ENCODE measurements at regions not wholly inside any gene's neighbourhood (a gene's known extent, or its start where the extent isn't known, plus 50 kb on each side); places are given as distances from the start of the nearest gene placed in this dataset.

GRCh38 chr4:3702561-3703221 lies 63.5 kb upstream of the ADRA2C start:
- Histone ChIP-seq H3K9me3 (ENCODE audit: low read depth) (no peaks in the 10 kb centered on the region), H3K4me3 (no peak overlapping the region), H3K36me3 (ENCODE audit: low read depth) (no peaks in the 10 kb centered on the region), H3F3A (ENCODE audit: insufficient read depth) (no peaks in the 10 kb centered on the region), H2AFZ (no peak overlapping the region), H3K9me2 (ENCODE audit: insufficient read depth) (no peaks in the 10 kb centered on the region), H3K9ac (no peak overlapping the region), H3K4me1 (ENCODE audit: insufficient read depth) (peaks cover 5% of the 10 kb centered on the region), H3K27ac (no peak overlapping the region), H3K79me2 (ENCODE audit: insufficient read depth) (no peaks in the 10 kb centered on the region), H4K20me1 (ENCODE audit: insufficient read depth) (no peaks in the 10 kb centered on the region), H3K4me2 (ENCODE audit: unreplicated experiment) (no peak overlapping the region), H3K27me3 (replicated peaks; ENCODE audit: insufficient read depth) (peaks cover 17% of the 10 kb centered on the region)
- no peak for DNase-seq
- WGBS, 2 experiments (ENCODE audit: low coverage in 1 of 2, low lambda C conversion rate in 2 of 2, missing lambda C conversion rate in 2 of 2), result 72 to 75% methylated on average over 23 to 31 of the region's 31 CpGs
- TF ChIP-seq EZH2phosphoT487 (IDR thresholded peaks at IDR 0.05; ENCODE audit: insufficient read depth, low read depth) (no peak), EZH2 (IDR thresholded peaks at IDR 0.05; ENCODE audit: insufficient read depth, poor library complexity, severe bottlenecking) (no peak)
- in situ Hi-C loops (cut with MboI), result no loop called here

DNA sequence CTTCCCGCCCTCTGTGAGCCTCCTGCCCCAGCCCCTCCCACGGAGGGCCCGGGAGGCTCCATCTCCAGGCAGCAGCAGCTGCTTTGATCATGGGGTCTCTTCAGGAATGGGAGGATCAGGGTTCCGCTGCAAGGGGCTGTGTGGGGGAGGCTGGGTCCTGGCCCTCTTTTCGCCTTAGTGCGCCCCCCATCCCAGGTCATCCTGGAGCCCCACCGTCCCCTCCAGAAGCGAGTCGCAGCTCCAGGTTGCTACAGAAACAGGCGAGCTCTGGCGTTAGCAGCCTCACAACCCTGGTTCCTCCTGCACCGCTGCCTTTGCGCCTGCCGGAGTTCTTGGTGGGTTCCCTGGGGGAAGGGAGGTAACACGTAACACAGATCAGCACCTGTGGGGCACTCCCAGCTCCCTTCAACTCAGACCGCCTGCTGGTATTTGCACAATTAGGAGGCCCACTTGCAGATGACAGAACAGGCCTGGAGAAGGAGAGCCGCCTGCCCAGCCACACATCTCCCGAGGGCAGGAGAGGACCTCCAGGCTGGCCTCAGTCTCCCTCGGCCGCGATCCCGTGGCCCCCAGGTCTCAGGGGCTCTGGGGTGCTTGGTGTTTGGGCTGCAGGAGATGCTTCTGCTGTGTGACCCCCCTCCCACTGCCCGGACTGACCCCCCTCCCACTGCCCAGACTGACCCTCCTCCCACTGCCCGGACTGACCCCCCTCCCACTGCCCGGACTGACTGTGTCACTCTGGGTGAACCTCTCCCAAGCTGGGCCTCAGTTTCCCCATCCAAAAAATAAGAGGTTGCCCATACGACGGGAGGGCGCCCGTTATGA lies 64.2 kb upstream of the ADRA2C start:
- H3K27ac ChIP-seq, result no peak overlapping the region
- peaks cover 17% of the 10 kb centered on the region for H3K27me3 ChIP-seq (replicated peaks; ENCODE audit: insufficient read depth)

GRCh38 chr4:3701271-3701734 lies 64.9 kb upstream of the ADRA2C start:
- Histone ChIP-seq H3K9me2 (ENCODE audit: insufficient read depth) (no peaks in the 10 kb centered on the region), H2AFZ (no peak overlapping the region), H3K27ac (no peak overlapping the region), H3K79me2 (ENCODE audit: insufficient read depth) (no peaks in the 10 kb centered on the region), H4K20me1 (ENCODE audit: insufficient read depth) (no peaks in the 10 kb centered on the region), H3K9ac (no peak overlapping the region), H3K36me3 (ENCODE audit: low read depth) (no peaks in the 10 kb centered on the region), H3K27me3 (replicated peaks; ENCODE audit: insufficient read depth) (peaks cover 17% of the 10 kb centered on the region), H3K4me3 (no peak overlapping the region), H3K4me2 (ENCODE audit: unreplicated experiment) (no peak overlapping the region), H3K4me1 (ENCODE audit: insufficient read depth) (no peaks in the 10 kb centered on the region), H3K9me3 (ENCODE audit: low read depth) (no peaks in the 10 kb centered on the region), H3F3A (ENCODE audit: insufficient read depth) (no peaks in the 10 kb centered on the region)
- DNase-seq, result no peak
- TF ChIP-seq EZH2 (IDR thresholded peaks at IDR 0.05; ENCODE audit: insufficient read depth, poor library complexity, severe bottlenecking) (no peak), EZH2phosphoT487 (IDR thresholded peaks at IDR 0.05; ENCODE audit: insufficient read depth, low read depth) (no peak)
- WGBS, 2 experiments (ENCODE audit: low coverage in 1 of 2, low lambda C conversion rate in 2 of 2, missing lambda C conversion rate in 2 of 2), result 43 to 57% methylated on average over 12 of the region's 12 CpGs
- in situ Hi-C loops (cut with MboI), result no loop called here

More for the DNA sequence above, 64.2 kb upstream of the ADRA2C start:
- in situ Hi-C loops (cut with MboI), result no loop called here
- no peak for DNase-seq
- H3K4me3 ChIP-seq, result no peak overlapping the region
- no peaks in the 10 kb centered on the region for H3K79me2 ChIP-seq (ENCODE audit: insufficient read depth)
- no peaks in the 10 kb centered on the region for H3K36me3 ChIP-seq (ENCODE audit: low read depth)
- H3K9ac ChIP-seq, result no peak overlapping the region
- no peaks in the 10 kb centered on the region for H3F3A ChIP-seq (ENCODE audit: insufficient read depth)
- H3K9me3 ChIP-seq (ENCODE audit: low read depth), result no peaks in the 10 kb centered on the region
- no peaks in the 10 kb centered on the region for H4K20me1 ChIP-seq (ENCODE audit: insufficient read depth)
- WGBS, 2 experiments (ENCODE audit: low coverage in 1 of 2, low lambda C conversion rate in 2 of 2, missing lambda C conversion rate in 2 of 2), result 52 to 60% methylated on average over 25 to 29 of the region's 29 CpGs
- no peaks in the 10 kb centered on the region for H3K4me1 ChIP-seq (ENCODE audit: insufficient read depth)
- no peaks in the 10 kb centered on the region for H3K9me2 ChIP-seq (ENCODE audit: insufficient read depth)
- TF ChIP-seq EZH2phosphoT487 (IDR thresholded peaks at IDR 0.05; ENCODE audit: insufficient read depth, low read depth), result no peak
- TF ChIP-seq EZH2 (IDR thresholded peaks at IDR 0.05; ENCODE audit: insufficient read depth, poor library complexity, severe bottlenecking), result no peak
- no peak overlapping the region for H3K4me2 ChIP-seq (ENCODE audit: unreplicated experiment)
- no peak overlapping the region for H2AFZ ChIP-seq

- Histone ChIP-seq H3K79me2 (ENCODE audit: insufficient read depth) (no peaks in the 10 kb centered on the region), H3K4me3 (no peak overlapping the region), H3F3A (ENCODE audit: insufficient read depth) (no peaks in the 10 kb centered on the region), H3K4me1 (ENCODE audit: insufficient read depth) (no peaks in the 10 kb centered on the region), H4K20me1 (ENCODE audit: insufficient read depth) (no peaks in the 10 kb centered on the region), H3K9me3 (ENCODE audit: low read depth) (no peaks in the 10 kb centered on the region), H3K27ac (no peak overlapping the region), H3K27me3 (replicated peaks; ENCODE audit: insufficient read depth) (peaks cover 17% of the 10 kb centered on the region), H3K9ac (no peak overlapping the region), H2AFZ (no peak overlapping the region), H3K36me3 (ENCODE audit: low read depth) (no peaks in the 10 kb centered on the region), H3K4me2 (ENCODE audit: unreplicated experiment) (no peak overlapping the region), H3K9me2 (ENCODE audit: insufficient read depth) (no peaks in the 10 kb centered on the region)
- in situ Hi-C loops (cut with MboI), result no loop called here
- 85 to 86% methylated on average over 9 to 10 of the region's 10 CpGs for WGBS, 2 experiments (ENCODE audit: low coverage in 1 of 2, low lambda C conversion rate in 2 of 2, missing lambda C conversion rate in 2 of 2)
- TF ChIP-seq EZH2phosphoT487 (IDR thresholded peaks at IDR 0.05; ENCODE audit: insufficient read depth, low read depth) (no peak), EZH2 (IDR thresholded peaks at IDR 0.05; ENCODE audit: insufficient read depth, poor library complexity, severe bottlenecking) (no peak)
- no peak for DNase-seq
Measured at GRCh38 chr4:3700736-3701135, 65.4 kb upstream of the ADRA2C start.

Measured in GM23248 (cell line).